Neural cell (in vitro differentiated cells): ENCODE measurements at regions not wholly inside any gene's neighbourhood (a gene's known extent, or its start where the extent isn't known, plus 50 kb on each side); places are given as distances from the start of the nearest gene placed in this dataset.

Experiments used
- H2AFZ ChIP-seq: fragments of 200-600, 300-800 bp; sonication (generic), shearing (Covaris generic); 2 replicates; pipeline ENCODE4 v1.6.0; 2014; ENCODE audit warnings: low read depth, mild to moderate bottlenecking, antibody characterized with exemption, low read length, moderate library complexity
- H3F3A ChIP-seq: fragments of 200-600 bp; shearing (Covaris generic); 2 replicates; pipeline ENCODE4 v1.6.1; 2016; ENCODE audit warnings: mild to moderate bottlenecking, moderate library complexity, mixed read lengths, antibody characterized with exemption, low read length; ENCODE audit not compliant: insufficient read depth, poor library complexity, severe bottlenecking
- H3K27ac ChIP-seq: fragments of 200-600, 300-800 bp; sonication (generic), shearing (Covaris generic); 2 replicates; pipeline ENCODE4 v1.5.1; 2014; ENCODE audit warnings: mild to moderate bottlenecking, low read length, moderate library complexity
- H3K27me3 ChIP-seq: fragments of 300-800, 200-600 bp; sonication (generic), shearing (Covaris generic); 2 replicates; pipeline ENCODE4 v1.6.0; 2014; ENCODE audit warnings: mild to moderate bottlenecking, low read depth, low read length, moderate library complexity; ENCODE audit not compliant: insufficient read depth
- H3K36me3 ChIP-seq: fragments of 300-800, 200-600 bp; sonication (generic), shearing (Covaris generic); 2 replicates; pipeline ENCODE4 v1.5.1; 2014; ENCODE audit warnings: mild to moderate bottlenecking, antibody characterized with exemption, low read length, moderate library complexity; ENCODE audit not compliant: insufficient read depth
- H3K4me2 ChIP-seq: fragments of 300-800, 200-600 bp; sonication (generic), shearing (Covaris generic); 2 replicates; pipeline ENCODE4 v1.6.0; 2014; ENCODE audit warnings: mild to moderate bottlenecking, low read length
- H3K4me3 ChIP-seq: fragments of 300-800, 200-600 bp; sonication (generic), shearing (Covaris generic); 2 replicates; pipeline ENCODE4 v1.5.1; 2014; ENCODE audit warnings: mild to moderate bottlenecking, low read length, moderate library complexity
- H3K79me2 ChIP-seq: fragments of 200-600 bp; shearing (Covaris generic); replicated peaks from 2 replicates; pipeline ENCODE4 v1.6.0; 2014; ENCODE audit warnings: mild to moderate bottlenecking, low read length, moderate library complexity; ENCODE audit not compliant: insufficient read depth
- H3K9ac ChIP-seq: fragments of 300-800, 200-600 bp; sonication (generic), shearing (Covaris generic); 2 replicates; pipeline ENCODE4 v1.6.1; 2016; ENCODE audit warnings: mild to moderate bottlenecking, low read length, mixed read lengths
- H3K9me2 ChIP-seq: fragments of 200-600 bp; shearing (Covaris generic); 2 replicates; pipeline ENCODE4 v1.6.1; 2016; ENCODE audit warnings: mild to moderate bottlenecking, low read length, mixed read lengths; ENCODE audit not compliant: insufficient read depth
- H3K9me3 ChIP-seq: fragments of 200-600, 300-800 bp; sonication (generic), shearing (Covaris generic); 2 replicates; pipeline ENCODE4 v1.6.1; 2016; ENCODE audit warnings: mild to moderate bottlenecking, mixed run types, low read length, moderate library complexity, mixed read lengths
- H4K20me1 ChIP-seq: fragments of 200-600 bp; shearing (Covaris generic); 2 replicates; pipeline ENCODE4 v1.6.1; 2016; ENCODE audit warnings: mild to moderate bottlenecking, mixed run types; ENCODE audit not compliant: insufficient read depth
- CTCF ChIP-seq: fragments of 450-650 bp; IDR thresholded peaks from 2 replicates; pipeline ENCODE4 v1.5.1; 2014; ENCODE audit warnings: antibody characterized with exemption, mild to moderate bottlenecking, moderate library complexity; ENCODE audit not compliant: poor library complexity, severe bottlenecking
- EP300 ChIP-seq: fragments of 450-650 bp; conservative IDR thresholded peaks from 2 replicates; pipeline ENCODE4 v1.6.1; 2014; ENCODE audit warnings: antibody characterized with exemption, mild to moderate bottlenecking, moderate library complexity; ENCODE audit not compliant: poor library complexity, severe bottlenecking
- EZH2 ChIP-seq: fragments of 200-600, 300-800 bp; shearing (Covaris generic), sonication (generic); IDR thresholded peaks from 2 replicates; pipeline ENCODE4 v1.6.1; 2014; ENCODE audit warnings: antibody characterized with exemption, low read length, borderline replicate concordance, mild to moderate bottlenecking; ENCODE audit not compliant: insufficient read depth, poor library complexity, severe bottlenecking
- MXI1 ChIP-seq: fragments of 450-650 bp; conservative IDR thresholded peaks from 2 replicates; pipeline ENCODE4 v1.6.1; 2014; ENCODE audit warnings: antibody characterized with exemption, mild to moderate bottlenecking; ENCODE audit not compliant: poor library complexity, severe bottlenecking
- POLR2AphosphoS5 ChIP-seq: IDR thresholded peaks from 2 replicates; pipeline ENCODE4 v1.6.1; 2012
- RAD21 ChIP-seq: fragments of 450-650 bp; conservative IDR thresholded peaks from 2 replicates; pipeline ENCODE4 v1.6.1; 2014; ENCODE audit warnings: antibody characterized with exemption, mild to moderate bottlenecking, moderate library complexity
- REST ChIP-seq: IDR thresholded peaks from 2 replicates; pipeline ENCODE4 v1.6.1; 2012; ENCODE audit warnings: borderline replicate concordance
- SMC3 ChIP-seq: fragments of 450-650 bp; conservative IDR thresholded peaks from 2 replicates; pipeline ENCODE4 v1.6.1; 2014; ENCODE audit warnings: antibody characterized with exemption, mild to moderate bottlenecking, moderate library complexity; ENCODE audit not compliant: poor library complexity
- TAF1 ChIP-seq: IDR thresholded peaks from 2 replicates; pipeline ENCODE4 v1.6.1; 2012; ENCODE audit warnings: low read depth

- Histone ChIP-seq H3K4me2 (no peak overlapping the region), H3K4me3 (no peak overlapping the region), H3K27ac (no peak overlapping the region), H3F3A (no peaks in the 10 kb centered on the region), H3K9me3 (no peaks in the 10 kb centered on the region), H3K79me2 (no peaks in the 10 kb centered on the region), H4K20me1 (no peaks in the 10 kb centered on the region), H3K9me2 (no peaks in the 10 kb centered on the region), H3K36me3 (no peaks in the 10 kb centered on the region), H3K27me3 (no peaks in the 10 kb centered on the region), H2AFZ (no peak overlapping the region), H3K9ac (no peak overlapping the region)
- TF ChIP-seq CTCF (no peak), EP300 (no peak), MXI1 (no peak)
Observed at GRCh38 chr4:97374526-97374925, 768.8 kb downstream of the STPG2 start.

GRCh38 chr4:97386969-97387368 lies 756.3 kb downstream of the STPG2 start:
- no peak overlapping the region for H2AFZ ChIP-seq
- H3K27ac ChIP-seq, result no peak overlapping the region
- H3K27me3 ChIP-seq, result no peaks in the 10 kb centered on the region
- H4K20me1 ChIP-seq, result no peaks in the 10 kb centered on the region
- no peaks in the 10 kb centered on the region for H3K36me3 ChIP-seq
- no peaks in the 10 kb centered on the region for H3K9me3 ChIP-seq
- no peak overlapping the region for H3K4me2 ChIP-seq
- TF ChIP-seq CTCF, result no peak
- TF ChIP-seq POLR2AphosphoS5, result no peak
- TF ChIP-seq EZH2, result no peak
- TF ChIP-seq REST, result no peak
- no peak for TF ChIP-seq RAD21
- TF ChIP-seq MXI1, result no peak
- TF ChIP-seq EP300, result no peak
- TF ChIP-seq TAF1, result no peak
- TF ChIP-seq SMC3, result no peak
- H3K9ac ChIP-seq, result no peak overlapping the region
- no peaks in the 10 kb centered on the region for H3K79me2 ChIP-seq
- no peaks in the 10 kb centered on the region for H3F3A ChIP-seq
- H3K9me2 ChIP-seq, result no peaks in the 10 kb centered on the region
- H3K4me3 ChIP-seq, result no peak overlapping the region
